HUES6 (cell line): ENCODE measurements at regions not wholly inside any gene's neighbourhood (a gene's known extent, or its start where the extent isn't known, plus 50 kb on each side); places are given as distances from the start of the nearest gene placed in this dataset.

Source experiments
- H3K27ac ChIP-seq: 2 replicates; pipeline ENCODE4 v1.7.0; 2013; ENCODE audit warnings: low read depth, mild to moderate bottlenecking, low read length, inconsistent platforms
- H3K27me3 ChIP-seq: 2 replicates; pipeline ENCODE4 v1.6.1; 2013; ENCODE audit warnings: low read length; ENCODE audit not compliant: control insufficient read depth, insufficient read depth
- H3K36me3 ChIP-seq: 2 replicates; pipeline ENCODE4 v1.6.1; 2013; ENCODE audit warnings: low read length; ENCODE audit not compliant: control insufficient read depth, insufficient read depth
- H3K4me1 ChIP-seq: 2 replicates; pipeline ENCODE4 v1.6.1; 2013; ENCODE audit warnings: low read length; ENCODE audit not compliant: control insufficient read depth, insufficient read depth
- H3K4me3 ChIP-seq: 2 replicates; pipeline ENCODE4 v1.5.1; 2013; ENCODE audit warnings: low read depth, low read length
- H3K9ac ChIP-seq: one replicate; pipeline ENCODE4 v1.6.1; 2013; ENCODE audit warnings: mild to moderate bottlenecking, low read length
- H3K9me3 ChIP-seq: 2 replicates; pipeline ENCODE4 v1.6.1; 2013; ENCODE audit warnings: low read depth, low read length; ENCODE audit not compliant: control insufficient read depth, insufficient read depth

- Histone ChIP-seq H3K27me3 (no peaks in the 10 kb centered on the region), H3K9me3 (peaks cover 26% of the 10 kb centered on the region), H3K36me3 (no peaks in the 10 kb centered on the region), H3K4me1 (no peaks in the 10 kb centered on the region), H3K4me3 (no peak overlapping the region), H3K9ac (no peak overlapping the region), H3K27ac (no peak overlapping the region)
These were observed 250.2 kb downstream of the BUB3 start for GRCh38 chr10:123404357-123404756.

GRCh38 chr10:123408660-123409059 lies 254.5 kb downstream of the BUB3 start:
- H3K4me3 ChIP-seq, result no peak overlapping the region
- H3K27ac ChIP-seq, result no peak overlapping the region
- H3K4me1 ChIP-seq, result no peaks in the 10 kb centered on the region
- H3K36me3 ChIP-seq, result no peaks in the 10 kb centered on the region
- peaks cover 20% of the 10 kb centered on the region for H3K9me3 ChIP-seq
- no peak overlapping the region for H3K9ac ChIP-seq
- H3K27me3 ChIP-seq, result no peaks in the 10 kb centered on the region

GRCh38 chr10:123409426-123409825 lies 255.2 kb downstream of the BUB3 start:
- no peaks in the 10 kb centered on the region for H3K27me3 ChIP-seq
- peaks cover 13% of the 10 kb centered on the region for H3K9me3 ChIP-seq
- no peak overlapping the region for H3K4me3 ChIP-seq
- no peaks in the 10 kb centered on the region for H3K4me1 ChIP-seq
- H3K9ac ChIP-seq, result no peak overlapping the region
- no peaks in the 10 kb centered on the region for H3K36me3 ChIP-seq
- H3K27ac ChIP-seq, result no peak overlapping the region

GRCh38 chr10:123409884-123410283 lies 255.7 kb downstream of the BUB3 start:
- Histone ChIP-seq H3K4me3 (no peak overlapping the region), H3K27me3 (no peaks in the 10 kb centered on the region), H3K36me3 (no peaks in the 10 kb centered on the region), H3K9ac (no peak overlapping the region), H3K27ac (no peak overlapping the region), H3K9me3 (peaks cover 9% of the 10 kb centered on the region), H3K4me1 (no peaks in the 10 kb centered on the region)

GRCh38 chr10:123413353-123413752 lies 252.8 kb upstream of the GPR26 start:
- Histone ChIP-seq H3K4me3 (no peak overlapping the region), H3K36me3 (no peaks in the 10 kb centered on the region), H3K27me3 (no peaks in the 10 kb centered on the region), H3K27ac (no peak overlapping the region), H3K4me1 (no peaks in the 10 kb centered on the region), H3K9me3 (no peaks in the 10 kb centered on the region), H3K9ac (no peak overlapping the region)

GRCh38 chr10:123415523-123415922 lies 250.6 kb upstream of the GPR26 start:
- H3K27me3 ChIP-seq, result no peaks in the 10 kb centered on the region
- no peak overlapping the region for H3K4me3 ChIP-seq
- H3K4me1 ChIP-seq, result no peaks in the 10 kb centered on the region
- no peak overlapping the region for H3K9ac ChIP-seq
- H3K9me3 ChIP-seq, result no peaks in the 10 kb centered on the region
- no peak overlapping the region for H3K27ac ChIP-seq
- H3K36me3 ChIP-seq, result no peaks in the 10 kb centered on the region

- Histone ChIP-seq H3K27ac (no peak overlapping the region), H3K36me3 (no peaks in the 10 kb centered on the region), H3K27me3 (no peaks in the 10 kb centered on the region), H3K4me1 (no peaks in the 10 kb centered on the region), H3K9me3 (no peaks in the 10 kb centered on the region), H3K4me3 (no peak overlapping the region), H3K9ac (no peak overlapping the region)
These were observed 248.7 kb upstream of the GPR26 start for GRCh38 chr10:123417414-123417813.

GRCh38 chr10:123421461-123421860 lies 244.7 kb upstream of the GPR26 start:
- no peak overlapping the region for H3K4me3 ChIP-seq
- no peaks in the 10 kb centered on the region for H3K4me1 ChIP-seq
- no peak overlapping the region for H3K27ac ChIP-seq
- no peaks in the 10 kb centered on the region for H3K27me3 ChIP-seq
- no peak overlapping the region for H3K9ac ChIP-seq
- H3K9me3 ChIP-seq, result no peaks in the 10 kb centered on the region
- H3K36me3 ChIP-seq, result no peaks in the 10 kb centered on the region

- no peak overlapping the region for H3K4me3 ChIP-seq
- no peaks in the 10 kb centered on the region for H3K9me3 ChIP-seq
- H3K36me3 ChIP-seq, result no peaks in the 10 kb centered on the region
- H3K9ac ChIP-seq, result no peak overlapping the region
- no peaks in the 10 kb centered on the region for H3K27me3 ChIP-seq
- no peaks in the 10 kb centered on the region for H3K4me1 ChIP-seq
- H3K27ac ChIP-seq, result no peak overlapping the region
These were observed 243.9 kb upstream of the GPR26 start for GRCh38 chr10:123422261-123422660.

- Histone ChIP-seq H3K36me3 (no peaks in the 10 kb centered on the region), H3K27ac (no peak overlapping the region), H3K4me3 (no peak overlapping the region), H3K9me3 (no peaks in the 10 kb centered on the region), H3K9ac (no peak overlapping the region), H3K4me1 (no peaks in the 10 kb centered on the region), H3K27me3 (no peaks in the 10 kb centered on the region)
These were observed 241.6 kb upstream of the GPR26 start for GRCh38 chr10:123424537-123424936.

- Histone ChIP-seq H3K27me3 (no peaks in the 10 kb centered on the region), H3K27ac (no peak overlapping the region), H3K36me3 (no peaks in the 10 kb centered on the region), H3K9ac (no peak overlapping the region), H3K4me3 (no peak overlapping the region), H3K4me1 (no peaks in the 10 kb centered on the region; the same call in 1 of the 2 replicates), H3K9me3 (no peaks in the 10 kb centered on the region)
These were observed 240.5 kb upstream of the GPR26 start for GRCh38 chr10:123425680-123426079.

- Histone ChIP-seq H3K27ac (no peak overlapping the region), H3K36me3 (no peaks in the 10 kb centered on the region), H3K9ac (no peak overlapping the region), H3K9me3 (no peaks in the 10 kb centered on the region), H3K4me1 (no peaks in the 10 kb centered on the region; the same call in 1 of the 2 replicates), H3K4me3 (no peak overlapping the region), H3K27me3 (no peaks in the 10 kb centered on the region)
These were observed 238.9 kb upstream of the GPR26 start for GRCh38 chr10:123427165-123427786.
